ENCODE measurements at regions not wholly inside any gene's neighbourhood (a gene's known extent, or its start where the extent isn't known, plus 50 kb on each side); places are given as distances from the start of the nearest gene placed in this dataset.

DNA sequence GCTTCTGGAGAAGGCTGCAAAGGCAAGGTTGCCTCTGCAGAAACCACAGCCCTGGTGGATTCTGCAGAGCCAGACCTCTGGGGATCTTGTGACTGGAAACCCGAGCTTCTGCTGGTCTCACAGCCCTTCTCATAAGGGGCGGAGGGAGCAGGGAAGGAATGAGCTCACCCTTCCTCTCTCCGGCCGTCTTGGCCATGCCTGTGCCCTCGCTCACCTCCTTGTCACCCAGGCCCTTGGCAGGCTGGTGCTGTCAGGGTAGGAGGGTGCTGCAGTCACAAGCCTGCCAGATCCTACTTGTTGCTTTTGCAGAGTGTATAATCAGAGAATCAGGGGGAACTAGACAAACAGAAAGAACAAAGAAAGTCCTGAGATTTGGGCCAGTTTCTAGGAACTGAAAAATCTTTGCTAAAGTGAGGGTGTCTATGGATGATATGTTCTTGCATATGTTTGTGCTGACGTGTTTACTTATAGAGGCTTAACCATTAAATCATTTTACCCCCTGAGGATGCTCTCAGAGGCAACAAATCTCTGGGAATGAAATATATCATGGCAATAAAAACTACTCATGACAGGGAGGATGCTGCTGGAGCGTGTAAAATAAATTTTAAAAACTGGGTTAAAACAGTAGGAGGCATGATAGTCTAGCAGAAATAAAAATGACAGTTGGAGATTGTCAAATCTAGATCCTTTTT, 244.9 kb upstream of the SOX4 start:
- intact Hi-C loops (cut with DNase I): no loop called here
- Histone ChIP-seq H3K9ac (ENCODE audit: low read length in 3 of 3) (no peak overlapping the region), H3K27ac (ENCODE audit: low read depth in 2 of 2, low read length in 2 of 2) (no peak overlapping the region), H3K4me3 (ENCODE audit: low read length in 3 of 3) (no peak overlapping the region), H3K4me1 (ENCODE audit: control insufficient read depth in 2 of 3, insufficient read depth in 2 of 3, low read depth in 1 of 3, low read length in 3 of 3) (no peaks in the 10 kb centered on the region), H3K27me3 (ENCODE audit: control insufficient read depth, insufficient read depth, low read length) (no peaks in the 10 kb centered on the region), H3K9me3 (ENCODE audit: control insufficient read depth in 2 of 3, insufficient read depth in 1 of 3, low read length in 3 of 3) (peaks cover 0 to 3% (median 0%) of the 10 kb centered on the region in 3 donors), H3K36me3 (ENCODE audit: control insufficient read depth in 2 of 3, insufficient read depth in 3 of 3, low read length in 3 of 3) (no peaks in the 10 kb centered on the region)
- TF ChIP-seq, protein P1, sequence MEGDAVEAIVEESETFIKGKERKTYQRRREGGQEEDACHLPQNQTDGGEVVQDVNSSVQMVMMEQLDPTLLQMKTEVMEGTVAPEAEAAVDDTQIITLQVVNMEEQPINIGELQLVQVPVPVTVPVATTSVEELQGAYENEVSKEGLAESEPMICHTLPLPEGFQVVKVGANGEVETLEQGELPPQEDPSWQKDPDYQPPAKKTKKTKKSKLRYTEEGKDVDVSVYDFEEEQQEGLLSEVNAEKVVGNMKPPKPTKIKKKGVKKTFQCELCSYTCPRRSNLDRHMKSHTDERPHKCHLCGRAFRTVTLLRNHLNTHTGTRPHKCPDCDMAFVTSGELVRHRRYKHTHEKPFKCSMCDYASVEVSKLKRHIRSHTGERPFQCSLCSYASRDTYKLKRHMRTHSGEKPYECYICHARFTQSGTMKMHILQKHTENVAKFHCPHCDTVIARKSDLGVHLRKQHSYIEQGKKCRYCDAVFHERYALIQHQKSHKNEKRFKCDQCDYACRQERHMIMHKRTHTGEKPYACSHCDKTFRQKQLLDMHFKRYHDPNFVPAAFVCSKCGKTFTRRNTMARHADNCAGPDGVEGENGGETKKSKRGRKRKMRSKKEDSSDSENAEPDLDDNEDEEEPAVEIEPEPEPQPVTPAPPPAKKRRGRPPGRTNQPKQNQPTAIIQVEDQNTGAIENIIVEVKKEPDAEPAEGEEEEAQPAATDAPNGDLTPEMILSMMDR (IDR thresholded peaks at IDR 0.05; ENCODE audit: borderline replicate concordance, extremely low read depth, insufficient read depth): no peak
- FAIRE-seq (no peak), DNase-seq (peak in 4 of 5 donors; percentile 75 to 88 (median 82))

DNA sequence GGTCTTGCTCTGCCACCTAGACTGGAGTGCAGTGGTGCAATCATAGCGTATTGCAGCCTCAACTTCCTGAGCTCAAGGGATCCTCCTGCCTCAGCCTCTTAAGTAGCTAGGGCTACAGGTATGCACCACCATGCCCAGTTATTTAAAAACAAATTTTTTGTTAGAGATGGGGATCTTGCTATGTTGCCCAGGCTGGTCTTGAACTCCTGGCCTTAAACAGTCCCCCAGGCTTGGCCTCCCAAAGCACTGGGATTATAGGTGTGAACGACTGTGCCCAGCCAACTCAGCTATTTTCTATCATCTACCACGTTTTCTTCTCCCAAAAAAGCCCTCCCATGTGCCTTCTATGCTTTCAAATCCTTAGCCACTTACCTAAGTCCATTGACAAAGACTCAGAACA, 243.7 kb upstream of the SOX4 start:
- FAIRE-seq: no peak
- H3K27me3 ChIP-seq (ENCODE audit: control insufficient read depth, insufficient read depth, low read length): no peaks in the 10 kb centered on the region

DNA sequence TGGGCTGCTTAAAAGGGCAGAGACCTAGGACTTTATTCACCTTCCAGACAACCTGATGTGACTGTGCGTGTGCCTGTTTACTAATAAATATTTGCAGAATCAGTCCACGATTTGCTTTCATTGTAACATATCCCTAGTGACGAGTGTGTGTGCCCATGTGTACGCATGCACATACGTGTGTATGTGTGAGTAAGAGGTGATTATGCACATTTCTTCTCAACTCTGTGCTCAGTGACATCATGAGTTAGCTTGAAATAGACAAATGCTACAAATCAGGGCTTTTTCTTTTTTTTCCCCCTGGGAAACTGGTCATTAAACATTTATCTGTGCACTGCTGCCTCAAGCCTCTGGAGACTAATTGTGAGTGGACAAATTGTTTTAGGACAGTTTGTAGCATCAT, 242.6 kb upstream of the SOX4 start:
- no peak overlapping the region for H3K4me3 ChIP-seq (ENCODE audit: low read length in 3 of 3)
- H3K27ac ChIP-seq (ENCODE audit: low read depth in 2 of 2, low read length in 2 of 2): no peak overlapping the region
- H3K9me3 ChIP-seq (ENCODE audit: control insufficient read depth in 2 of 3, insufficient read depth in 1 of 3, low read length in 3 of 3): no peaks in the 10 kb centered on the region
- intact Hi-C loops (cut with DNase I): no loop called here
- no peaks in the 10 kb centered on the region for H3K27me3 ChIP-seq (ENCODE audit: control insufficient read depth, insufficient read depth, low read length)
- no peak overlapping the region for H3K9ac ChIP-seq (ENCODE audit: low read length in 3 of 3)
- no peak for FAIRE-seq
- H3K4me1 ChIP-seq (ENCODE audit: control insufficient read depth in 2 of 3, insufficient read depth in 2 of 3, low read depth in 1 of 3, low read length in 3 of 3): no peaks in the 10 kb centered on the region
- no peak for DNase-seq
- H3K36me3 ChIP-seq (ENCODE audit: control insufficient read depth in 2 of 3, insufficient read depth in 3 of 3, low read length in 3 of 3): no peaks in the 10 kb centered on the region
- TF ChIP-seq, protein P1 (IDR thresholded peaks at IDR 0.05; ENCODE audit: borderline replicate concordance, extremely low read depth, insufficient read depth): no peak

More for the DNA sequence above, 243.7 kb upstream of the SOX4 start:
- DNase-seq: no peak
- intact Hi-C loops (cut with DNase I): no loop called here
- H3K9ac ChIP-seq (ENCODE audit: low read length in 3 of 3): no peak overlapping the region
- no peak overlapping the region for H3K4me3 ChIP-seq (ENCODE audit: low read length in 3 of 3)
- no peaks in the 10 kb centered on the region for H3K9me3 ChIP-seq (ENCODE audit: control insufficient read depth in 2 of 3, insufficient read depth in 1 of 3, low read length in 3 of 3)
- H3K36me3 ChIP-seq (ENCODE audit: control insufficient read depth in 2 of 3, insufficient read depth in 3 of 3, low read length in 3 of 3): no peaks in the 10 kb centered on the region
- no peaks in the 10 kb centered on the region for H3K4me1 ChIP-seq (ENCODE audit: control insufficient read depth in 2 of 3, insufficient read depth in 2 of 3, low read depth in 1 of 3, low read length in 3 of 3)
- H3K27ac ChIP-seq (ENCODE audit: low read depth in 2 of 2, low read length in 2 of 2): no peak overlapping the region
- TF ChIP-seq, protein P1 (IDR thresholded peaks at IDR 0.05; ENCODE audit: borderline replicate concordance, extremely low read depth, insufficient read depth): no peak

DNA sequence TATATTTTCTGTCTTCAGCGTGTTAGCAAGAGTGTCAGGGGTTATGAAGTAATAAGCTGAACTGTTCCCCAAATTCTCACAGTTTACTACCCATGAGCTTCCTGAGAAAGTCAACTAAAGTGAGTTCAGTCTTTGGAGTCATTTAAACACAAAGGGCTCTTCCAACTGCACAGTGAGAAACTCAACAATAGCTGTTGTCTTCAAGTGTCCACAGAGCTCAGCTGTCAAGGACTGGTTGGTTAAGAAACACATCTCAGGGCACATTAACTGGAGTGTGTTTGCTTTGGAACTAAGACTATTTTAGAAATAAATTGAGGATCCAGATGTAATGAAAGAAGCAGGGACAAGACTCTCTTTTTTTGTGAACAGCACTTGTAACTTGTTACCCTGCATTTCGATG, 241.4 kb upstream of the SOX4 start:
- Histone ChIP-seq H3K4me3 (ENCODE audit: low read length in 3 of 3) (no peak overlapping the region), H3K4me1 (ENCODE audit: control insufficient read depth in 2 of 3, insufficient read depth in 2 of 3, low read depth in 1 of 3, low read length in 3 of 3) (no peaks in the 10 kb centered on the region), H3K27me3 (ENCODE audit: control insufficient read depth, insufficient read depth, low read length) (no peaks in the 10 kb centered on the region), H3K9ac (ENCODE audit: low read length in 3 of 3) (no peak overlapping the region), H3K27ac (ENCODE audit: low read depth in 2 of 2, low read length in 2 of 2) (no peak overlapping the region), H3K36me3 (ENCODE audit: control insufficient read depth in 2 of 3, insufficient read depth in 3 of 3, low read length in 3 of 3) (no peaks in the 10 kb centered on the region), H3K9me3 (ENCODE audit: control insufficient read depth in 2 of 3, insufficient read depth in 1 of 3, low read length in 3 of 3) (no peaks in the 10 kb centered on the region)
- TF ChIP-seq, protein P1 (IDR thresholded peaks at IDR 0.05; ENCODE audit: borderline replicate concordance, extremely low read depth, insufficient read depth): no peak
- DNase-seq: no peak
- FAIRE-seq: no peak
- intact Hi-C loops (cut with DNase I): no loop called here

Measured in kidney (tissue), 13 donors.